IMR-90 (cell line): ENCODE measurements at regions not wholly inside any gene's neighbourhood (a gene's known extent, or its start where the extent isn't known, plus 50 kb on each side); places are given as distances from the start of the nearest gene placed in this dataset.

Source experiments
- ATAC-seq: fragments of 200-7000 bp; cut with Tn5 transposase; 2 replicates; pipeline ENCODE4 v1.9.1; 2020; ENCODE audit warnings: low read depth, mild to moderate bottlenecking, moderate library complexity
- BruUV-seq: library from RNA; stranded (reverse); fragments of 400-500 nt; replicated peaks from 2 replicates; lab custom pipeline; 2021; lab: Mats Ljungman, UMichigan
- CTCF ChIA-PET: fragments of 300-600 bp; formaldehyde crosslinking; extraction: SDS; loops from one replicate; lab custom pipeline; 2021; ENCODE audit warnings: antibody characterized with exemption; lab: Yijun Ruan, JAX
- POLR2A ChIA-PET: fragments of 300-600 bp; sonication (Branson Sonifier 250); formaldehyde crosslinking; loops from one replicate; lab custom pipeline; 2022; ENCODE audit warnings: antibody characterized with exemption; ENCODE audit not compliant: unreplicated experiment; lab: Charles Lee
- DNase-seq: peaks from one replicate; pipeline ENCODE4 v3.0.0; 2013
- H2AFZ ChIP-seq: replicated peaks from 2 replicates; pipeline ENCODE3; 2013; ENCODE audit warnings: low read length, mild to moderate bottlenecking; ENCODE audit not compliant: poor library complexity
- H2AK5ac ChIP-seq: 2 replicates; pipeline ENCODE4 v1.6.1; 2013; ENCODE audit warnings: low read depth, low read length, inconsistent platforms
- H2AK9ac ChIP-seq: replicated peaks from 2 replicates; pipeline ENCODE3; 2013; ENCODE audit warnings: mild to moderate bottlenecking, low read depth, low read length, moderate library complexity; ENCODE audit not compliant: poor library complexity
- H2BK120ac ChIP-seq: 2 replicates; pipeline ENCODE4 v1.6.1; 2013; ENCODE audit warnings: low read depth, low read length, inconsistent platforms
- H2BK15ac ChIP-seq: 3 replicates; pipeline ENCODE4 v1.6.1; 2013; ENCODE audit warnings: low read depth, low read length, inconsistent platforms
- H2BK20ac ChIP-seq: 2 replicates; pipeline ENCODE4 v1.6.1; 2013; ENCODE audit warnings: low read depth, mild to moderate bottlenecking, inconsistent platforms, low read length, moderate library complexity
- H2BK5ac ChIP-seq: 2 replicates; pipeline ENCODE4 v1.6.1; 2013; ENCODE audit warnings: mild to moderate bottlenecking, low read depth, low read length, inconsistent platforms; ENCODE audit not compliant: poor library complexity, severe bottlenecking
- H3K14ac ChIP-seq: replicated peaks from 2 replicates; pipeline ENCODE4 v1.6.1; 2013; ENCODE audit warnings: low read depth, low read length, inconsistent platforms
- H3K18ac ChIP-seq: 2 replicates; pipeline ENCODE4 v1.6.1; 2013; ENCODE audit warnings: low read depth, low read length, control low read depth
- H3K23ac ChIP-seq: 2 replicates; pipeline ENCODE4 v1.6.1; 2013; ENCODE audit warnings: low read depth, low read length, inconsistent platforms
- H3K27ac ChIP-seq: 2 replicates; pipeline ENCODE4 v1.5.1; 2013; ENCODE audit warnings: mild to moderate bottlenecking, control low read depth, low read length; ENCODE audit not compliant: insufficient read depth
- H3K27me3 ChIP-seq: 2 replicates; pipeline ENCODE4 v1.6.1; 2013; ENCODE audit warnings: low read length; ENCODE audit not compliant: control insufficient read depth, insufficient read depth
- H3K36me3 ChIP-seq: 2 replicates; pipeline ENCODE4 v1.6.1; 2013; ENCODE audit warnings: low read length, mixed read lengths; ENCODE audit not compliant: control insufficient read depth, insufficient read depth
- H3K4ac ChIP-seq: 2 replicates; pipeline ENCODE4 v1.6.1; 2013; ENCODE audit warnings: low read depth, low read length, inconsistent platforms
- H3K4me1 ChIP-seq: 2 replicates; pipeline ENCODE4 v1.6.1; 2013; ENCODE audit warnings: low read length, mixed read lengths; ENCODE audit not compliant: control insufficient read depth, insufficient read depth
- H3K4me2 ChIP-seq: 2 replicates; pipeline ENCODE4 v1.6.1; 2013; ENCODE audit warnings: low read depth, mild to moderate bottlenecking, control low read depth, low read length, moderate library complexity
- H3K4me3 ChIP-seq: 2 replicates; pipeline ENCODE4 v1.5.1; 2013; ENCODE audit warnings: low read depth, mild to moderate bottlenecking, control low read depth, low read length, moderate library complexity; ENCODE audit not compliant: insufficient read depth
- H3K56ac ChIP-seq: 2 replicates; pipeline ENCODE4 v1.6.1; 2013; ENCODE audit warnings: low read length, inconsistent platforms; ENCODE audit not compliant: insufficient read depth; ENCODE audit errors: extremely low read depth
- H3K79me1 ChIP-seq, 2 experiments: 2 replicates each; pipeline ENCODE4 v1.6.1; 2013; ENCODE audit warnings: low read length in 2 of 2, inconsistent platforms in 1 of 2, low read depth in 1 of 2
- H3K9ac ChIP-seq: 2 replicates; pipeline ENCODE4 v1.6.1; 2013; ENCODE audit warnings: low read depth, low read length, control low read depth
- H3K9me1 ChIP-seq: 2 replicates; pipeline ENCODE4 v1.6.1; 2013; ENCODE audit warnings: low read length, inconsistent platforms; ENCODE audit not compliant: insufficient read depth
- H3K9me3 ChIP-seq: 2 replicates; pipeline ENCODE4 v1.6.1; 2013; ENCODE audit warnings: low read length; ENCODE audit not compliant: control insufficient read depth, insufficient read depth
- H4K20me1 ChIP-seq: 2 replicates; pipeline ENCODE4 v1.6.1; 2013; ENCODE audit warnings: low read length, inconsistent platforms; ENCODE audit not compliant: insufficient read depth
- H4K5ac ChIP-seq: 2 replicates; pipeline ENCODE4 v1.6.1; 2013; ENCODE audit warnings: mild to moderate bottlenecking, low read depth, low read length, control low read depth
- H4K8ac ChIP-seq, 2 experiments: 2 replicates each; pipeline ENCODE4 v1.6.1; 2013; ENCODE audit warnings: low read depth in 2 of 2, low read length in 2 of 2, control low read depth in 1 of 2, inconsistent platforms in 1 of 2
- H4K91ac ChIP-seq: 2 replicates; pipeline ENCODE4 v1.6.1; 2013; ENCODE audit warnings: low read depth, low read length, inconsistent platforms; ENCODE audit not compliant: insufficient read depth
- BHLHE40 ChIP-seq: fragments of 150-350 bp; IDR thresholded peaks from 2 replicates; pipeline ENCODE4 v1.6.1; 2016; ENCODE audit warnings: mild to moderate bottlenecking, low read depth, low read length
- CEBPB ChIP-seq: IDR thresholded peaks from 2 replicates; pipeline ENCODE4 v1.6.1; 2012; ENCODE audit warnings: low read depth, low read length, improper control_type of control experiment
- CHD1 ChIP-seq: IDR thresholded peaks from 2 replicates; pipeline ENCODE4 v1.6.1; 2012; ENCODE audit warnings: low read depth, low read length, improper control_type of control experiment
- FOS ChIP-seq: fragments of 150-350 bp; IDR thresholded peaks from 2 replicates; pipeline ENCODE4 v1.6.1; 2016; ENCODE audit warnings: low read depth, low read length
- MAFK ChIP-seq: IDR thresholded peaks from 2 replicates; pipeline ENCODE4 v1.6.1; 2012; ENCODE audit warnings: low read depth, low read length, improper control_type of control experiment
- MAZ ChIP-seq: IDR thresholded peaks from 2 replicates; pipeline ENCODE4 v1.6.1; 2012; ENCODE audit warnings: low read depth, mild to moderate bottlenecking, low read length, improper control_type of control experiment, moderate library complexity, borderline replicate concordance
- MXI1 ChIP-seq: IDR thresholded peaks from 2 replicates; pipeline ENCODE4 v1.6.1; 2012; ENCODE audit warnings: low read depth, mild to moderate bottlenecking, low read length, moderate library complexity, borderline replicate concordance
- NFE2L2 ChIP-seq: fragments of 150-350 bp; IDR thresholded peaks from 2 replicates; pipeline ENCODE4 v1.6.1; 2016; ENCODE audit warnings: low read depth, mild to moderate bottlenecking, low read length
- POLR2A ChIP-seq: IDR thresholded peaks from 2 replicates; pipeline ENCODE4 v1.6.1; 2012; ENCODE audit warnings: mild to moderate bottlenecking, low read depth, low read length
- RAD21 ChIP-seq: IDR thresholded peaks from 2 replicates; pipeline ENCODE4 v1.6.1; 2012; ENCODE audit warnings: low read length, improper control_type of control experiment
- RCOR1 ChIP-seq: IDR thresholded peaks from 2 replicates; pipeline ENCODE4 v1.6.1; 2012; ENCODE audit warnings: mild to moderate bottlenecking, low read length, improper control_type of control experiment; ENCODE audit not compliant: insufficient replicate concordance
- RFX5 ChIP-seq: IDR thresholded peaks from 2 replicates; pipeline ENCODE4 v1.8.0; 2012; ENCODE audit warnings: low read depth, mild to moderate bottlenecking, low read length, moderate library complexity
- SMC3 ChIP-seq: fragments of 150-350 bp; IDR thresholded peaks from 2 replicates; pipeline ENCODE4 v1.6.1; 2016; ENCODE audit warnings: low read depth, mild to moderate bottlenecking, antibody characterized with exemption, low read length, moderate library complexity
- WGBS, 2 experiments: methylation state at CpG; one replicate each; pipeline versions ENCODE4 v1.1.5 to v1.1.7; 2013; ENCODE audit warnings: missing lambda C conversion rate in 2 of 2; ENCODE audit not compliant: insufficient read length in 1 of 2; ENCODE audit errors: extremely low coverage in 2 of 2; 5-methylcytosine and 5-hydroxymethylcytosine counted together
- dilution Hi-C: fragments of 300-500 bp; cut with HindIII; formaldehyde crosslinking; loops from one replicate; pipeline ENCODE4 v1.14.3; 2018; ENCODE audit warnings: low sequenced_read_pairs; ENCODE audit not compliant: unreplicated experiment
- in situ Hi-C: fragments of 300-500 bp; cut with MboI; formaldehyde crosslinking; loops from 3 replicates; pipeline ENCODE4 v1.14.3; 2019; ENCODE audit warnings: low sequenced_read_pairs, inconsistent platforms, mixed read lengths
- intact Hi-C: fragments of 100-400 bp; cut with micrococcal nuclease; formaldehyde crosslinking; loops from 2 replicates; pipeline ENCODE4 v1.10.0; 2022
- TF ChIP-seq, protein P1 (sequence below): fragments of 150-350 bp; IDR thresholded peaks from 2 replicates; pipeline ENCODE4 v1.6.1; 2016; ENCODE audit warnings: low read depth, mild to moderate bottlenecking, low read length, moderate library complexity, borderline replicate concordance
- TF ChIP-seq, protein P2 (sequence below): fragments of 150-350 bp; IDR thresholded peaks from 2 replicates; pipeline ENCODE4 v1.6.1; 2017; ENCODE audit warnings: mild to moderate bottlenecking, antibody characterized with exemption, low read length, low read depth
- TF ChIP-seq, protein P3 (sequence below): conservative IDR thresholded peaks from 2 replicates; pipeline ENCODE4 v1.5.1; 2012; ENCODE audit warnings: mild to moderate bottlenecking, low read depth, low read length, improper control_type of control experiment

DNA sequence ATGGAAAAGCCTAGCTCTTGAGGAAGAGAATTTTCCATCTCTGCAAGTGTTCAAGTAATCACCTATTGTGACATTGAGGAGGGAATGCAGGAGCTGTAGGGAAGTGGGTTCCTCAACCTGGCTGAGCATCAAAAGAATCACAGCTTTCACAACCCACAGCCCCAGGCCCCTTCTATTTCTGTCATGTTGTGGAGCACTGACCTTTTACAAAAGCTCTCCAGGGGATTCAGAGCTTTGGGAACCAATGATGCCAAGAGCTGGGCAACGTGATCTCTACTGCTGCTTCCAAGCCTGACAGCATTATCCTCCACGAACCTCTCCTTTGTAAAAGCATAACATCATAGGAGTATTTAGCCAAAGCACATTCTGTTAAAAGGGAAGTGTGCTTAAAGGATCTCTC, 231.1 kb downstream of the ADAMTS9 start:
- CTCF ChIA-PET, result interaction anchor here (0.6 kb wide), 2 partner anchors 71 to 234 kb away, joined by 3 to 4 read pairs; no protein-coding TSS in a partner anchor
- H2AK5ac ChIP-seq, result no peak overlapping the region
- ATAC-seq (no peak), DNase-seq (no peak)
- H2BK15ac ChIP-seq, result no peak overlapping the region
- H4K91ac ChIP-seq, result no peak overlapping the region
- H3K79me1 ChIP-seq, result peaks cover 0 to 10% of the 10 kb centered on the region in 2 experiments; a peak in 3 of 4 replicates
- no peak overlapping the region for H3K18ac ChIP-seq
- no peaks in the 10 kb centered on the region for H3K9me3 ChIP-seq
- no peak overlapping the region for H4K8ac ChIP-seq
- H3K4me2 ChIP-seq, result no peak overlapping the region
- H3K9ac ChIP-seq, result no peak overlapping the region
- no peak overlapping the region for H2BK120ac ChIP-seq
- no peak overlapping the region for H3K27ac ChIP-seq
- dilution Hi-C loops (loop anchor here (25.0 kb wide), 1 partner anchor 419 kb away; no protein-coding TSS in a partner anchor), intact Hi-C loops (no loop called here), in situ Hi-C loops (no loop called here)
- H3K56ac ChIP-seq, result no peak overlapping the region
- H3K14ac ChIP-seq, result no peak overlapping the region
- no peak overlapping the region for H2BK5ac ChIP-seq
- H3K23ac ChIP-seq, result no peak overlapping the region
- H2AFZ ChIP-seq, result no peak overlapping the region
- H3K9me1 ChIP-seq, result peaks cover 10% of the 10 kb centered on the region
- H2BK20ac ChIP-seq, result no peak overlapping the region
- no peak for TF ChIP-seq MXI1
- no peak for TF ChIP-seq SMC3
- TF ChIP-seq, protein P1, sequence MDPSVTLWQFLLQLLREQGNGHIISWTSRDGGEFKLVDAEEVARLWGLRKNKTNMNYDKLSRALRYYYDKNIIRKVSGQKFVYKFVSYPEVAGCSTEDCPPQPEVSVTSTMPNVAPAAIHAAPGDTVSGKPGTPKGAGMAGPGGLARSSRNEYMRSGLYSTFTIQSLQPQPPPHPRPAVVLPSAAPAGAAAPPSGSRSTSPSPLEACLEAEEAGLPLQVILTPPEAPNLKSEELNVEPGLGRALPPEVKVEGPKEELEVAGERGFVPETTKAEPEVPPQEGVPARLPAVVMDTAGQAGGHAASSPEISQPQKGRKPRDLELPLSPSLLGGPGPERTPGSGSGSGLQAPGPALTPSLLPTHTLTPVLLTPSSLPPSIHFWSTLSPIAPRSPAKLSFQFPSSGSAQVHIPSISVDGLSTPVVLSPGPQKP, result no peak
- TF ChIP-seq FOS, result no peak
- no peak for TF ChIP-seq CEBPB
- no peak for TF ChIP-seq POLR2A
- TF ChIP-seq, protein P2, sequence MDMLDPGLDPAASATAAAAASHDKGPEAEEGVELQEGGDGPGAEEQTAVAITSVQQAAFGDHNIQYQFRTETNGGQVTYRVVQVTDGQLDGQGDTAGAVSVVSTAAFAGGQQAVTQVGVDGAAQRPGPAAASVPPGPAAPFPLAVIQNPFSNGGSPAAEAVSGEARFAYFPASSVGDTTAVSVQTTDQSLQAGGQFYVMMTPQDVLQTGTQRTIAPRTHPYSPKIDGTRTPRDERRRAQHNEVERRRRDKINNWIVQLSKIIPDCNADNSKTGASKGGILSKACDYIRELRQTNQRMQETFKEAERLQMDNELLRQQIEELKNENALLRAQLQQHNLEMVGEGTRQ, result no peak
- TF ChIP-seq, protein P3, sequence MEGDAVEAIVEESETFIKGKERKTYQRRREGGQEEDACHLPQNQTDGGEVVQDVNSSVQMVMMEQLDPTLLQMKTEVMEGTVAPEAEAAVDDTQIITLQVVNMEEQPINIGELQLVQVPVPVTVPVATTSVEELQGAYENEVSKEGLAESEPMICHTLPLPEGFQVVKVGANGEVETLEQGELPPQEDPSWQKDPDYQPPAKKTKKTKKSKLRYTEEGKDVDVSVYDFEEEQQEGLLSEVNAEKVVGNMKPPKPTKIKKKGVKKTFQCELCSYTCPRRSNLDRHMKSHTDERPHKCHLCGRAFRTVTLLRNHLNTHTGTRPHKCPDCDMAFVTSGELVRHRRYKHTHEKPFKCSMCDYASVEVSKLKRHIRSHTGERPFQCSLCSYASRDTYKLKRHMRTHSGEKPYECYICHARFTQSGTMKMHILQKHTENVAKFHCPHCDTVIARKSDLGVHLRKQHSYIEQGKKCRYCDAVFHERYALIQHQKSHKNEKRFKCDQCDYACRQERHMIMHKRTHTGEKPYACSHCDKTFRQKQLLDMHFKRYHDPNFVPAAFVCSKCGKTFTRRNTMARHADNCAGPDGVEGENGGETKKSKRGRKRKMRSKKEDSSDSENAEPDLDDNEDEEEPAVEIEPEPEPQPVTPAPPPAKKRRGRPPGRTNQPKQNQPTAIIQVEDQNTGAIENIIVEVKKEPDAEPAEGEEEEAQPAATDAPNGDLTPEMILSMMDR, result no peak
- TF ChIP-seq RCOR1, result no peak
- TF ChIP-seq BHLHE40, result no peak
- TF ChIP-seq NFE2L2, result no peak
- no peak for TF ChIP-seq CHD1
- no peak for TF ChIP-seq MAFK
- no peak for TF ChIP-seq MAZ
- TF ChIP-seq RFX5, result no peak
- no peak for TF ChIP-seq RAD21
- H3K36me3 ChIP-seq, result no peaks in the 10 kb centered on the region
- no peak overlapping the region for H2AK9ac ChIP-seq
- no peaks in the 10 kb centered on the region for H4K20me1 ChIP-seq
- BruUV-seq, result no TSS peak
- POLR2A ChIA-PET, result no interaction called here
- H4K5ac ChIP-seq, result no peak overlapping the region
- H3K4ac ChIP-seq, result no peak overlapping the region
- H3K4me3 ChIP-seq, result no peak overlapping the region
- H3K27me3 ChIP-seq, result no peaks in the 10 kb centered on the region
- WGBS, 2 experiments, result no CpG with 5 or more reads among the region's 2 CpGs
- peaks cover 10% of the 10 kb centered on the region for H3K4me1 ChIP-seq
